ENCODE measurements at regions not wholly inside any gene's neighbourhood (a gene's known extent, or its start where the extent isn't known, plus 50 kb on each side); places are given as distances from the start of the nearest gene placed in this dataset.
"Not testable (repeated sequence)": the region's sequence is repeated elsewhere in the genome, so short reads cannot be mapped to it uniquely, and the experiment has no call there.

DNA sequence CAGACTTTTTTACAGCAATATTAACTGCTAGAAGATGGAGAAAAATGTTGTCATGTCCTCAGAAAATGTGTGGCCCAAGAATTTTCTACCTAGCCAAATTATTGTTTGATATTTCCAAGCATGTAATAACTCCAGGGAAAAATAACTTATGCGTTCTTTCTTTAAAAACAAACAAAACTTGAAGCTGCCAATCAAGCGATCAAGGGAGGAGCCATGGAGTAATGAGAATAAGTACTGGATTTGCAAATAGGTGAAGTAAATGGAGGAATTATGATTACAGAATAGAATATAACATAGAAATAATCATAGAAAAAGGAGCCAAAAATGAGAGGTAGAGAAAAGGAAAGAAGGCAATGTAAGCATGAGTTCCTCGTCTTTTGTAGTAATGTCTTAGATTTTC lies 225.3 kb downstream of the DLEU7 start:
- no peak overlapping the region for H3K27ac ChIP-seq (ENCODE audit: low read length)
- TF ChIP-seq, protein P1, sequence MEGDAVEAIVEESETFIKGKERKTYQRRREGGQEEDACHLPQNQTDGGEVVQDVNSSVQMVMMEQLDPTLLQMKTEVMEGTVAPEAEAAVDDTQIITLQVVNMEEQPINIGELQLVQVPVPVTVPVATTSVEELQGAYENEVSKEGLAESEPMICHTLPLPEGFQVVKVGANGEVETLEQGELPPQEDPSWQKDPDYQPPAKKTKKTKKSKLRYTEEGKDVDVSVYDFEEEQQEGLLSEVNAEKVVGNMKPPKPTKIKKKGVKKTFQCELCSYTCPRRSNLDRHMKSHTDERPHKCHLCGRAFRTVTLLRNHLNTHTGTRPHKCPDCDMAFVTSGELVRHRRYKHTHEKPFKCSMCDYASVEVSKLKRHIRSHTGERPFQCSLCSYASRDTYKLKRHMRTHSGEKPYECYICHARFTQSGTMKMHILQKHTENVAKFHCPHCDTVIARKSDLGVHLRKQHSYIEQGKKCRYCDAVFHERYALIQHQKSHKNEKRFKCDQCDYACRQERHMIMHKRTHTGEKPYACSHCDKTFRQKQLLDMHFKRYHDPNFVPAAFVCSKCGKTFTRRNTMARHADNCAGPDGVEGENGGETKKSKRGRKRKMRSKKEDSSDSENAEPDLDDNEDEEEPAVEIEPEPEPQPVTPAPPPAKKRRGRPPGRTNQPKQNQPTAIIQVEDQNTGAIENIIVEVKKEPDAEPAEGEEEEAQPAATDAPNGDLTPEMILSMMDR (IDR thresholded peaks at IDR 0.05; ENCODE audit: borderline replicate concordance, extremely low read depth, low read length, poor library complexity, severe bottlenecking), result no peak
- TF ChIP-seq EZH2 (IDR thresholded peaks at IDR 0.05; ENCODE audit: borderline replicate concordance, low read depth, low read length, severe bottlenecking), result no peak

DNA sequence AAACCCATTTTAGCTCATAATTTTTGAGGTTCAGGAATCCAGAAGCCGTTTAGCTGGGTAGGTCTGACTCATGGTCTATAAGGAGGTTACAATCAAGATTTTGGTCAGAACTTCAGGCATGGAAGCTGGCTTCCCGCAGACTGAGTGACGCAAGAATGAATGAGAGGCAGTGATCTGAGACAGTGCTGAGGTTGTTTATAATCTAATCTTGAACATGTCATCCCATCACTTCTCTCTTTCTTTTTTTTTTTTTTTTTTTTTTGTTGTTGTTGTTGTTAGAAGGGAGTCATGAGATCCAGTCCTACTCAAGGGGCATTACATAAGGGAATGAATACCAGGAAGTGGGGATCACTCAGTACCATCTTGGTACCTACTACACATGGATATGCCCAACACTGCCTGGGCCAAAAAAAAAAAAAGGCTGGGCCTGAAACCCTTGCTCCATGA lies 217.4 kb downstream of the DLEU7 start:
- ATAC-seq (ENCODE audit: insufficient read depth, low read depth) (no peak), DNase-seq (no peak)
- Histone ChIP-seq H4K20me1 (ENCODE audit: insufficient read depth, low read length) (no peaks in the 10 kb centered on the region), H3K27me3 (ENCODE audit: insufficient read depth, low read length, poor library complexity) (no peaks in the 10 kb centered on the region), H3K9me3 (ENCODE audit: insufficient read depth, low read length, severe bottlenecking) (no peaks in the 10 kb centered on the region), H3K4me1 (ENCODE audit: insufficient read depth, low read length) (no peaks in the 10 kb centered on the region), H3K9ac (ENCODE audit: low read depth, low read length) (no peak overlapping the region), H3K4me3 (ENCODE audit: low read depth in 1 of 2, low read length in 2 of 2) (no peak overlapping the region), H2AFZ (ENCODE audit: low read depth, low read length) (no peak overlapping the region), H3K79me2 (ENCODE audit: insufficient read depth, low read length) (no peaks in the 10 kb centered on the region), H3K36me3 (ENCODE audit: insufficient read depth, low read length) (no peaks in the 10 kb centered on the region), H3K27ac (ENCODE audit: low read length) (no peak overlapping the region), H3K4me2 (ENCODE audit: insufficient read depth, low read length) (no peak overlapping the region)
- no peak for TF ChIP-seq EZH2 (IDR thresholded peaks at IDR 0.05; ENCODE audit: borderline replicate concordance, low read depth, low read length, severe bottlenecking)
- TF ChIP-seq, protein P1 (IDR thresholded peaks at IDR 0.05; ENCODE audit: borderline replicate concordance, extremely low read depth, low read length, poor library complexity, severe bottlenecking), result no peak

More for the DNA sequence above, 225.3 kb downstream of the DLEU7 start:
- Histone ChIP-seq H2AFZ (ENCODE audit: low read depth, low read length) (no peak overlapping the region), H3K27me3 (ENCODE audit: insufficient read depth, low read length, poor library complexity) (no peaks in the 10 kb centered on the region), H3K4me3 (ENCODE audit: low read depth in 1 of 2, low read length in 2 of 2) (no peak overlapping the region), H3K9ac (ENCODE audit: low read depth, low read length) (no peak overlapping the region), H4K20me1 (ENCODE audit: insufficient read depth, low read length) (no peaks in the 10 kb centered on the region), H3K4me2 (ENCODE audit: insufficient read depth, low read length) (no peak overlapping the region), H3K4me1 (ENCODE audit: insufficient read depth, low read length) (peaks cover 11% of the 10 kb centered on the region), H3K9me3 (ENCODE audit: insufficient read depth, low read length, severe bottlenecking) (no peaks in the 10 kb centered on the region), H3K79me2 (ENCODE audit: insufficient read depth, low read length) (no peaks in the 10 kb centered on the region), H3K36me3 (ENCODE audit: insufficient read depth, low read length) (no peaks in the 10 kb centered on the region)
- DNase-seq (no peak), ATAC-seq (ENCODE audit: insufficient read depth, low read depth) (no peak)

DNA sequence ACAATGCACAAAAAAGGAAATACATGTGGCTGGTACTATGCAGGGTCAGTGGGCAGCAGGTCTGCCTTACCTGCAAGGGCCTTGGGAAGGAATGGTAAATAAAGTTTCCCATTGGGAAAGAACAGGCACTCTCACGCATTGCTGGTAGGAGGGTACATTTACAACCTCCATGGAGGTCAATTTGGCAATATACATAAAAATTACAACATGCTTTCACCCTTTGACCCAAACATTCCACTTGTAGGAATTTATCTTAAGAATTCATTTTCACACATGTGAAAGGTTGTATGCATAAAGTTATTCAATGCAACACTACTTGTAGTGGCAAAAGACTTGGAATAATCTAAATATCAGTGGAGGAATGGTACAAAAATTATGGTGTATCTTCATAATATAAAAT lies 216.4 kb downstream of the DLEU7 start:
- H3K4me2 ChIP-seq (ENCODE audit: insufficient read depth, low read length), result no peak overlapping the region
- no peak for DNase-seq
- no peaks in the 10 kb centered on the region for H3K9me3 ChIP-seq (ENCODE audit: insufficient read depth, low read length, severe bottlenecking)
- TF ChIP-seq, protein P1 (IDR thresholded peaks at IDR 0.05; ENCODE audit: borderline replicate concordance, extremely low read depth, low read length, poor library complexity, severe bottlenecking), result no peak
- TF ChIP-seq EZH2 (IDR thresholded peaks at IDR 0.05; ENCODE audit: borderline replicate concordance, low read depth, low read length, severe bottlenecking), result no peak
- no peaks in the 10 kb centered on the region for H3K79me2 ChIP-seq (ENCODE audit: insufficient read depth, low read length)
- H2AFZ ChIP-seq (ENCODE audit: low read depth, low read length), result no peak overlapping the region
- no peak overlapping the region for H3K4me3 ChIP-seq (ENCODE audit: low read depth in 1 of 2, low read length in 2 of 2)
- ATAC-seq (ENCODE audit: insufficient read depth, low read depth), result no peak
- H4K20me1 ChIP-seq (ENCODE audit: insufficient read depth, low read length), result no peaks in the 10 kb centered on the region
- no peaks in the 10 kb centered on the region for H3K4me1 ChIP-seq (ENCODE audit: insufficient read depth, low read length)
- no peak overlapping the region for H3K9ac ChIP-seq (ENCODE audit: low read depth, low read length)
- H3K36me3 ChIP-seq (ENCODE audit: insufficient read depth, low read length), result no peaks in the 10 kb centered on the region
- H3K27ac ChIP-seq (ENCODE audit: low read length), result no peak overlapping the region
- H3K27me3 ChIP-seq (ENCODE audit: insufficient read depth, low read length, poor library complexity), result no peaks in the 10 kb centered on the region

DNA sequence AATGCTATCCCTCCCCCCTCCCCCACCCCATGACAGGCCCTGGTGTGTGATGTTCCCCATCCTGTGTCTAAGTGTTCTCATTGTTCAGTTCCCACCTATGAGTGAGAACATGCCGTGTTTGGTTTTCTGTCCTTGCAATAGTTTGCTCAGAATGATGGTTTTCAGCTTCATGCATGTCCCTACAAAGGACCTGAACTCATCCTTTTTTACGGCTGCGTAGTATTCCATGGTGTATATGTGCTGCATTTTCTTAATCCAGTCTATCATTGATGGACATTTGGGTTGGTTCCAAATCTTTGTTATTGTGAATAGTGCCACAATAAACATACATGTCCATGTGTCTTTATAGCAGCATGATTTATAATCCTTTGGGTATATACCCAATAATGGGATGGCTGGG lies 215.0 kb downstream of the DLEU7 start:
- H3K27ac ChIP-seq (ENCODE audit: low read length); H3K9ac ChIP-seq (ENCODE audit: low read depth, low read length); H3K36me3 ChIP-seq (ENCODE audit: insufficient read depth, low read length); H3K4me2 ChIP-seq (ENCODE audit: insufficient read depth, low read length); H4K20me1 ChIP-seq (ENCODE audit: insufficient read depth, low read length); ATAC-seq (ENCODE audit: insufficient read depth, low read depth); H3K9me3 ChIP-seq (ENCODE audit: insufficient read depth, low read length, severe bottlenecking); H3K79me2 ChIP-seq (ENCODE audit: insufficient read depth, low read length); H2AFZ ChIP-seq (ENCODE audit: low read depth, low read length); H3K27me3 ChIP-seq (ENCODE audit: insufficient read depth, low read length, poor library complexity); DNase-seq; H3K4me1 ChIP-seq (ENCODE audit: insufficient read depth, low read length); H3K4me3 ChIP-seq (ENCODE audit: low read depth in 1 of 2, low read length in 2 of 2): not testable (repeated sequence)
